K562 (cell line): ENCODE measurements at regions not wholly inside any gene's neighbourhood (a gene's known extent, or its start where the extent isn't known, plus 50 kb on each side); places are given as distances from the start of the nearest gene placed in this dataset.

Experiments used
- ATAC-seq: fragments of 200-7000 bp; cut with Tn5 transposase; 3 replicates; pipeline ENCODE4 v1.9.1; 2020; ENCODE audit warnings: moderate library complexity
- BruUV-seq: library from RNA; stranded (reverse); fragments of 400-500 nt; replicated peaks from 2 replicates; lab custom pipeline; 2021; lab: Mats Ljungman, UMichigan
- CTCF ChIA-PET: fragments of 300-600 bp; formaldehyde crosslinking; extraction: SDS; loops from one replicate; lab custom pipeline; 2021; ENCODE audit warnings: low intra/inter-chr PET ratio; lab: Yijun Ruan, JAX
- POLR2A ChIA-PET: fragments of 300-600, 350-650 bp; sonication (Branson Sonifier 250); formaldehyde crosslinking; extraction: SDS; loops from one replicate; lab custom pipeline; 2021; ENCODE audit warnings: antibody characterized with exemption, inconsistent platforms; lab: Yijun Ruan, JAX
- DNase-seq, 4 experiments: peaks; one replicate each; pipeline versions ENCODE4 v3.0.0 to v3.0.0-alpha.2; 2011 to 2018; ENCODE audit warnings: low spot score in 3 of 4, mixed read lengths in 3 of 4; ENCODE audit errors: extremely low read depth in 1 of 4
- FAIRE-seq: peaks from 2 replicates; lab custom pipeline; 2011; peaks lifted over from hg19 to GRCh38; lab: Jason Lieb, UNC
- H2AFZ ChIP-seq: 2 replicates; pipeline ENCODE4 v1.6.0; 2011; ENCODE audit warnings: low read depth, low read length, control low read depth, inconsistent platforms
- H3K27ac ChIP-seq: fragments of 200-600 bp; 3 replicates; pipeline ENCODE4 v1.8.0; 2011; ENCODE audit warnings: low read depth, mild to moderate bottlenecking, control low read depth, inconsistent platforms, low read length, moderate library complexity, mixed read lengths; ENCODE audit errors: extremely low read depth
- H3K27me3 ChIP-seq, 2 experiments: fragments of 300-600 bp in 1 of 2; 2 replicates in 1 of 2; 3 replicates in 1 of 2; pipeline versions ENCODE4 v1.6.0 to v1.8.0; 2011; ENCODE audit warnings: inconsistent platforms in 2 of 2, low read length in 2 of 2, mild to moderate bottlenecking in 1 of 2, mixed read lengths in 1 of 2, moderate library complexity in 1 of 2; ENCODE audit not compliant: control insufficient read depth in 2 of 2, insufficient read depth in 2 of 2
- H3K36me3 ChIP-seq: fragments of 300-600 bp; 3 replicates; pipeline ENCODE4 v1.8.0; 2011; ENCODE audit warnings: mild to moderate bottlenecking, low read length, inconsistent platforms; ENCODE audit not compliant: control insufficient read depth, insufficient read depth
- H3K4me1 ChIP-seq, 2 experiments: fragments of 200-600 bp in 1 of 2; replicated peaks in 1 of 2; 2 replicates in 1 of 2; 3 replicates in 1 of 2; pipeline versions ENCODE4 v1.5.1 to v1.8.0; 2011; ENCODE audit warnings: inconsistent platforms in 2 of 2, low read length in 2 of 2, mild to moderate bottlenecking in 1 of 2, mixed read lengths in 1 of 2, moderate library complexity in 1 of 2; ENCODE audit not compliant: control insufficient read depth in 2 of 2, insufficient read depth in 2 of 2
- H3K4me2 ChIP-seq: 2 replicates; pipeline ENCODE4 v1.6.1; 2011; ENCODE audit warnings: low read length, control low read depth, inconsistent platforms, mixed read lengths; ENCODE audit not compliant: insufficient read depth
- H3K4me3 ChIP-seq: fragments of 200-600 bp; sonication (generic), shearing (Covaris generic); 2 replicates; pipeline ENCODE4 v1.5.1; 2016; ENCODE audit warnings: control low read depth, inconsistent platforms
- H3K79me2 ChIP-seq: fragments of 200-600 bp; 3 replicates; pipeline ENCODE4 v1.8.0; 2011; ENCODE audit warnings: low read length, inconsistent platforms; ENCODE audit not compliant: control insufficient read depth, insufficient read depth
- H3K9ac ChIP-seq, 2 experiments: 2 replicates each; pipeline versions ENCODE4 v1.6.0 to v1.6.1; 2011; ENCODE audit warnings: low read depth in 2 of 2, low read length in 2 of 2, control low read depth in 1 of 2, inconsistent platforms in 1 of 2, mild to moderate bottlenecking in 1 of 2, mixed read lengths in 1 of 2; ENCODE audit not compliant: insufficient read depth in 1 of 2
- H3K9me1 ChIP-seq: one replicate; pipeline ENCODE4 v1.6.0; 2011; ENCODE audit warnings: inconsistent platforms, mild to moderate bottlenecking, low read length, moderate library complexity; ENCODE audit not compliant: control insufficient read depth, insufficient read depth
- H3K9me3 ChIP-seq: replicated peaks from 2 replicates; pipeline ENCODE4 v1.5.1; 2011; ENCODE audit warnings: low read depth, low read length, inconsistent platforms; ENCODE audit not compliant: control insufficient read depth, insufficient read depth
- H4K20me1 ChIP-seq: replicated peaks from 2 replicates; pipeline ENCODE4 v1.6.1; 2011; ENCODE audit warnings: low read length, inconsistent platforms, mixed read lengths; ENCODE audit not compliant: control insufficient read depth, insufficient read depth
- CBFA2T3 ChIP-seq: fragments of 450-650 bp; IDR thresholded peaks from 2 replicates; pipeline ENCODE4 v1.6.1; 2017
- ETS1 ChIP-seq: conservative IDR thresholded peaks from 2 replicates; pipeline ENCODE4 v1.6.1; 2011; ENCODE audit warnings: low read depth, mild to moderate bottlenecking, low read length; ENCODE audit not compliant: control insufficient read depth
- FOSL1 ChIP-seq: fragments of 200-800 bp; sonication (Bioruptor generic); conservative IDR thresholded peaks from 2 replicates; pipeline ENCODE4 v1.6.1; 2016; ENCODE audit warnings: missing genetic modification characterization, missing compliant biosample characterization
- SMARCC2 ChIP-seq: fragments of 450-650 bp; IDR thresholded peaks from 2 replicates; pipeline ENCODE4 v1.6.1; 2017; ENCODE audit warnings: antibody characterized with exemption, moderate library complexity, mild to moderate bottlenecking, low read depth
- ZFP91 ChIP-seq: sonication (generic); formaldehyde crosslinking; IDR thresholded peaks from 2 replicates; pipeline ENCODE4 v1.8.0; 2022; ENCODE audit warnings: mild to moderate bottlenecking, missing genetic modification reagents
- WGBS: fragments of 100-300 bp; shearing (Covaris generic); methylation state at CpG from one replicate; pipeline ENCODE4 v1.1.6; 2016; ENCODE audit warnings: low coverage, mixed read lengths; ENCODE audit not compliant: insufficient coverage; ENCODE audit errors: missing lambda C conversion rate; 5-methylcytosine and 5-hydroxymethylcytosine counted together
- in situ Hi-C: fragments of 300-500 bp; cut with MboI; formaldehyde crosslinking; loops from 4 replicates; pipeline ENCODE4 v1.15.0; 2018; ENCODE audit warnings: inconsistent platforms, mixed read lengths
- intact Hi-C: fragments of 100-400 bp; cut with micrococcal nuclease; formaldehyde crosslinking; loops from 2 replicates; pipeline ENCODE4 v1.14.2; 2022
- TF ChIP-seq, protein P1 (sequence below): fragments of 250-450 bp; sonication (Bioruptor Pico); IDR thresholded peaks from 2 replicates; pipeline ENCODE4 v1.8.0; 2021; ENCODE audit warnings: moderate library complexity, mild to moderate bottlenecking, inconsistent platforms

- CTCF ChIA-PET = no interaction called here
- POLR2A ChIA-PET = no interaction called here
- Histone ChIP-seq H3K27me3 (no peaks in the 10 kb centered on the region), H3K4me2 (no peak overlapping the region), H3K79me2 (no peaks in the 10 kb centered on the region), H3K9ac (no peak overlapping the region), H3K4me1 (no peaks in the 10 kb centered on the region), H3K9me3 (no peaks in the 10 kb centered on the region), H4K20me1 (no peaks in the 10 kb centered on the region)
- ATAC-seq = no peak
- no peak for DNase-seq
- no TSS peak for BruUV-seq
- in situ Hi-C loops = no loop called here
- no peak for TF ChIP-seq SMARCC2
- TF ChIP-seq CBFA2T3 = no peak
- no peak for TF ChIP-seq ETS1
- TF ChIP-seq, protein P1, sequence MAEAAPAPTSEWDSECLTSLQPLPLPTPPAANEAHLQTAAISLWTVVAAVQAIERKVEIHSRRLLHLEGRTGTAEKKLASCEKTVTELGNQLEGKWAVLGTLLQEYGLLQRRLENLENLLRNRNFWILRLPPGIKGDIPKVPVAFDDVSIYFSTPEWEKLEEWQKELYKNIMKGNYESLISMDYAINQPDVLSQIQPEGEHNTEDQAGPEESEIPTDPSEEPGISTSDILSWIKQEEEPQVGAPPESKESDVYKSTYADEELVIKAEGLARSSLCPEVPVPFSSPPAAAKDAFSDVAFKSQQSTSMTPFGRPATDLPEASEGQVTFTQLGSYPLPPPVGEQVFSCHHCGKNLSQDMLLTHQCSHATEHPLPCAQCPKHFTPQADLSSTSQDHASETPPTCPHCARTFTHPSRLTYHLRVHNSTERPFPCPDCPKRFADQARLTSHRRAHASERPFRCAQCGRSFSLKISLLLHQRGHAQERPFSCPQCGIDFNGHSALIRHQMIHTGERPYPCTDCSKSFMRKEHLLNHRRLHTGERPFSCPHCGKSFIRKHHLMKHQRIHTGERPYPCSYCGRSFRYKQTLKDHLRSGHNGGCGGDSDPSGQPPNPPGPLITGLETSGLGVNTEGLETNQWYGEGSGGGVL (CRISPR knock-in tag) = no peak
- no peak for TF ChIP-seq FOSL1
- no peak for TF ChIP-seq ZFP91
- TF ChIP-seq, all 486 proteins: peak for 0
- WGBS = 0% methylated on average over 1 of the region's 4 CpGs
- Histone ChIP-seq H2AFZ (no peak overlapping the region), H3K9me1 (no peaks in the 10 kb centered on the region), H3K27ac (no peak overlapping the region), H3K4me3 (no peak overlapping the region), H3K36me3 (no peaks in the 10 kb centered on the region)
- intact Hi-C loops = no loop called here
- no peak for FAIRE-seq
These were observed 984.2 kb downstream of the FSCB start for GRCh38 chr14:43522901-43523300.
